ENCODE measurements at regions not wholly inside any gene's neighbourhood (a gene's known extent, or its start where the extent isn't known, plus 50 kb on each side); places are given as distances from the start of the nearest gene placed in this dataset.

GRCh38 chr2:120441744-120442471 lies 96.0 kb downstream of the INHBB start:
- peak; percentile 73 for DNase-seq

- no peak for DNase-seq
These were observed 96.6 kb downstream of the INHBB start for GRCh38 chr2:120442541-120442922.

GRCh38 chr2:120442923-120443571 lies 97.1 kb downstream of the INHBB start:
- peak; percentile 94 for DNase-seq

- DNase-seq, result no peak
These were observed 98.0 kb downstream of the INHBB start for GRCh38 chr2:120443946-120444345.

GRCh38 chr2:120444691-120445240 lies 98.8 kb downstream of the INHBB start:
- DNase-seq, result no peak

GRCh38 chr2:120445449-120446143 lies 99.7 kb downstream of the INHBB start:
- DNase-seq, result no peak

GRCh38 chr2:120446236-120447126 lies 100.5 kb downstream of the INHBB start:
- DNase-seq, result no peak

GRCh38 chr2:120447127-120447785 lies 101.3 kb downstream of the INHBB start:
- DNase-seq, result no peak

GRCh38 chr2:120448436-120448835 lies 102.5 kb downstream of the INHBB start:
- DNase-seq, result no peak

GRCh38 chr2:120448961-120449810 lies 103.2 kb downstream of the INHBB start:
- no peak for DNase-seq

- DNase-seq, result no peak
These were observed 104.4 kb downstream of the INHBB start for GRCh38 chr2:120450196-120450820.

GRCh38 chr2:120451334-120451733 lies 105.4 kb downstream of the INHBB start:
- DNase-seq, result no peak

GRCh38 chr2:120452131-120452530 lies 106.2 kb downstream of the INHBB start:
- DNase-seq, result no peak

- no peak for DNase-seq
These were observed 107.2 kb downstream of the INHBB start for GRCh38 chr2:120452945-120453634.

- DNase-seq, result no peak
These were observed 107.7 kb downstream of the INHBB start for GRCh38 chr2:120453635-120453998.

GRCh38 chr2:120454654-120455385 lies 108.9 kb downstream of the INHBB start:
- no peak for DNase-seq

- no peak for DNase-seq
These were observed 109.5 kb downstream of the INHBB start for GRCh38 chr2:120455390-120455789.

GRCh38 chr2:120456867-120457266 lies 110.9 kb downstream of the INHBB start:
- no peak for DNase-seq

GRCh38 chr2:120460511-120460910 lies 114.6 kb downstream of the INHBB start:
- DNase-seq, result no peak
